Smooth muscle cell (in vitro differentiated cells): ENCODE measurements at regions not wholly inside any gene's neighbourhood (a gene's known extent, or its start where the extent isn't known, plus 50 kb on each side); places are given as distances from the start of the nearest gene placed in this dataset.

Experiments used
- DNase-seq: peaks from one replicate; lab custom pipeline; 2025; ENCODE audit not compliant: unreplicated experiment; lab: John Stamatoyannopoulos, UW
- H2AFZ ChIP-seq: fragments of 200-600 bp; sonication (generic); 2 replicates; pipeline ENCODE4 v1.6.0; 2016; ENCODE audit warnings: antibody characterized with exemption, low read depth, mild to moderate bottlenecking
- H3F3A ChIP-seq: fragments of 200-600 bp; sonication (generic); 2 replicates; pipeline ENCODE4 v1.6.0; 2017; ENCODE audit warnings: antibody characterized with exemption, low read depth
- H3K27ac ChIP-seq: fragments of 200-600 bp; sonication (generic); 2 replicates; pipeline ENCODE4 v1.5.1; 2016; ENCODE audit warnings: low read depth, mild to moderate bottlenecking
- H3K27me3 ChIP-seq: fragments of 200-600 bp; sonication (generic); 2 replicates; pipeline ENCODE4 v1.6.1; 2016; ENCODE audit warnings: low read depth, mild to moderate bottlenecking
- H3K36me3 ChIP-seq: fragments of 200-600 bp; sonication (generic); 2 replicates; pipeline ENCODE4 v1.5.1; 2016; ENCODE audit warnings: low read depth
- H3K4me1 ChIP-seq: fragments of 200-600 bp; sonication (generic); 2 replicates; pipeline ENCODE4 v1.5.1; 2016; ENCODE audit warnings: low read depth
- H3K4me2 ChIP-seq: fragments of 200-600 bp; sonication (generic); 2 replicates; pipeline ENCODE4 v1.6.0; 2016; ENCODE audit warnings: mild to moderate bottlenecking
- H3K4me3 ChIP-seq: fragments of 200-600 bp; sonication (generic); 2 replicates; pipeline ENCODE4 v1.5.1; 2016; ENCODE audit warnings: mild to moderate bottlenecking
- H3K79me2 ChIP-seq: fragments of 200-600 bp; sonication (generic); 2 replicates; pipeline ENCODE4 v1.6.0; 2016; ENCODE audit warnings: low read depth, mild to moderate bottlenecking
- H3K9ac ChIP-seq: fragments of 200-600 bp; sonication (generic); 2 replicates; pipeline ENCODE4 v1.6.0; 2016; ENCODE audit warnings: low read depth
- H3K9me3 ChIP-seq: fragments of 200-600 bp; sonication (generic); replicated peaks from 2 replicates; pipeline ENCODE4 v1.5.1; 2016; ENCODE audit warnings: low read depth
- H4K20me1 ChIP-seq: fragments of 200-600 bp; sonication (generic); 2 replicates; pipeline ENCODE4 v1.6.0; 2016; ENCODE audit warnings: low read depth
- CTCF ChIP-seq: fragments of 200-600 bp; sonication (generic); IDR thresholded peaks from 2 replicates; pipeline ENCODE4 v1.5.1; 2017; ENCODE audit warnings: borderline replicate concordance, mild to moderate bottlenecking, antibody characterized with exemption; ENCODE audit not compliant: insufficient read depth, poor library complexity, severe bottlenecking
- WGBS: methylation state at CpG from one replicate; pipeline ENCODE4 v1.1.7; 2016; ENCODE audit warnings: low lambda C conversion rate; 5-methylcytosine and 5-hydroxymethylcytosine counted together

GRCh38 chr6:63451238-63451637, 121.0 kb upstream of the LOC128125822 start:
- no peaks in the 10 kb centered on the region for H3K36me3 ChIP-seq
- H3K4me2 ChIP-seq, result no peak overlapping the region
- H3K27me3 ChIP-seq, result no peaks in the 10 kb centered on the region
- no peaks in the 10 kb centered on the region for H3K79me2 ChIP-seq
- DNase-seq, result no peak
- no peak overlapping the region for H2AFZ ChIP-seq
- H3K9ac ChIP-seq, result no peak overlapping the region
- no peaks in the 10 kb centered on the region for H3K9me3 ChIP-seq
- H3K4me1 ChIP-seq, result no peaks in the 10 kb centered on the region
- no peak overlapping the region for H3K27ac ChIP-seq
- H3F3A ChIP-seq, result no peaks in the 10 kb centered on the region
- no peaks in the 10 kb centered on the region for H4K20me1 ChIP-seq
- TF ChIP-seq CTCF, result no peak
- H3K4me3 ChIP-seq, result no peak overlapping the region

- H2AFZ ChIP-seq, result no peak overlapping the region
- H3K4me2 ChIP-seq, result no peak overlapping the region
- DNase-seq, result no peak
- 66% methylated on average over 4 of the region's 4 CpGs for WGBS
- H3K79me2 ChIP-seq, result no peaks in the 10 kb centered on the region
- H3K36me3 ChIP-seq, result no peaks in the 10 kb centered on the region
- H3K4me3 ChIP-seq, result no peak overlapping the region
- no peaks in the 10 kb centered on the region for H3F3A ChIP-seq
- no peaks in the 10 kb centered on the region for H4K20me1 ChIP-seq
- no peak overlapping the region for H3K9ac ChIP-seq
- no peak for TF ChIP-seq CTCF
- H3K9me3 ChIP-seq, result no peaks in the 10 kb centered on the region
- H3K27ac ChIP-seq, result no peak overlapping the region
- no peaks in the 10 kb centered on the region for H3K4me1 ChIP-seq
- H3K27me3 ChIP-seq, result no peaks in the 10 kb centered on the region
Observed at GRCh38 chr6:63452125-63452524, 120.2 kb upstream of the LOC128125822 start.

- no peaks in the 10 kb centered on the region for H3F3A ChIP-seq
- H3K79me2 ChIP-seq, result no peaks in the 10 kb centered on the region
- H3K27ac ChIP-seq, result no peak overlapping the region
- H3K4me1 ChIP-seq, result no peaks in the 10 kb centered on the region
- no peaks in the 10 kb centered on the region for H3K9me3 ChIP-seq
- no peak for TF ChIP-seq CTCF
- H4K20me1 ChIP-seq, result no peaks in the 10 kb centered on the region
- H3K36me3 ChIP-seq, result no peaks in the 10 kb centered on the region
- DNase-seq, result no peak
- H3K9ac ChIP-seq, result no peak overlapping the region
- H3K4me2 ChIP-seq, result no peak overlapping the region
- no peak overlapping the region for H2AFZ ChIP-seq
- no peaks in the 10 kb centered on the region for H3K27me3 ChIP-seq
- H3K4me3 ChIP-seq, result no peak overlapping the region
Observed at GRCh38 chr6:63456734-63457133, 115.5 kb upstream of the LOC128125822 start.

GRCh38 chr6:63458480-63459115, 113.7 kb upstream of the LOC128125822 start:
- Histone ChIP-seq H3K9me3 (no peaks in the 10 kb centered on the region), H3F3A (no peaks in the 10 kb centered on the region), H3K79me2 (no peaks in the 10 kb centered on the region), H3K27me3 (no peaks in the 10 kb centered on the region), H3K27ac (no peak overlapping the region), H4K20me1 (no peaks in the 10 kb centered on the region), H2AFZ (no peak overlapping the region), H3K4me2 (no peak overlapping the region), H3K36me3 (no peaks in the 10 kb centered on the region), H3K4me1 (no peaks in the 10 kb centered on the region), H3K4me3 (peak overlapping the region; percentile 2), H3K9ac (no peak overlapping the region)
- WGBS, result 92% methylated on average over 6 of the region's 6 CpGs
- no peak for DNase-seq
- TF ChIP-seq CTCF, result no peak
